GM21825 (cell line): ENCODE measurements at regions not wholly inside any gene's neighbourhood (a gene's known extent, or its start where the extent isn't known, plus 50 kb on each side); places are given as distances from the start of the nearest gene placed in this dataset.

Experiments
- ATAC-seq: cut with Tn5 transposase; IDR thresholded peaks from one replicate; pipeline ENCODE4 v1.9.1; 2021; ENCODE audit warnings: mild to moderate bottlenecking, moderate library complexity; ENCODE audit not compliant: unreplicated experiment

DNA sequence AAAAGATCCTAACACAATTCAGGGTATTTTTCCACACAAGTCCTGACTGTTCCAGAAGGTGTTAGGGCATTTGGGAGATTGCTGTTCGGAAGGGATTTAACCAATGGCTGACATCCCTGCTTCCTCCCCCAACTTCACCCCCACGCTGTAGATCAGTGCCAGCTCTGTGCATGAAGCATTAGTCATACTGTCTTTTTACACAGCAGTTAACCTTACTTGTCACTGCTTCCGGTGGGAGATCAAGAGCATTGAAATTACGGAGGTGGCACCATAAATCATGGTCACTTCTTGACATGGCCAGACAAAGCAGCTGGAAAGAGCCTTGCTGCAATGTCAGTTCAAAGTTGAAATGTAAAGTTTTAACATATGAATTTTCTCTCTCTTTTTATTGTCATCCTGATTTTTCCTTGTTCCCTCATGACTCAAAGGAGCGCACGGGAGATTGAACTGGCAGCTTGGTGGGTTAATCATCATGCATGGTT lies 70.2 kb downstream of the HRH4 start:
- ATAC-seq = no peak

DNA sequence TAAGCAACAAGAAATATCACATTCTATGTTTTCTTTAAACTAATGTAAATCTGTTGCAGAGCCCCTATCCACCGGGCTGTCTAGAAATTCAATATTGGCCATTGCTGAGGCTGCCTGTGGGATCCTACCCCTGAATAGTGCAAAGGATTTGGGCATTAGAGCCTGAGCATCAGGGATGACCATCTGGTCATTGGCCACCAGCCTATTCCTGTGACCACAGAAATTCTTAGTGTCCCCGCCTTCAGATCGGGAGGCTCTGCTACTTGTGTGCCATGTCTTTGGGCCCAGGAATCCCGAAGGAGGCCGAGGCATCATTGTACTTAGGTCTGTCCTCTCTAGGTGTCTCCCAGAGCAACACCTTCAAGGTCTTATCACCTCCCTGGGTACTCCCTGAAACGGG lies 73.8 kb downstream of the HRH4 start:
- no peak for ATAC-seq

DNA sequence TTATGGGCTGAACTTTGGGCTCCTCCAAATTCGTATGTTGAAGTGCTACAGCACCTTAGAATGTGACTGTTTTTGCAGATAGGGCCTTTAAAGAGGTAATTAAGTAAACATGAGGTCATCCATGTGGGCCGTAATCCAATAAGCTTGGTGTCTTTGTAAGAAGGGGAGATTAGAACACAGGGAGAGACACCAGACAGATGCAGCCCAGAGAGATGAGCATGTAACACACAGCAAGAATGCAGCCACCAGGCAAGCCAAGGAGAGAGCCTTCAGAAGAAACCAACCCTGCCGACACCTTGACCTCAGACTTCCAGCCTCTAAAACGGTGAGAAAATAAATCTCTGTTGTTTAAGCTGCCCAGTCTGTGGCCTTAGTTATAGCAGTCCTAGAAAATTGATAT lies 74.3 kb downstream of the HRH4 start:
- no peak for ATAC-seq

DNA sequence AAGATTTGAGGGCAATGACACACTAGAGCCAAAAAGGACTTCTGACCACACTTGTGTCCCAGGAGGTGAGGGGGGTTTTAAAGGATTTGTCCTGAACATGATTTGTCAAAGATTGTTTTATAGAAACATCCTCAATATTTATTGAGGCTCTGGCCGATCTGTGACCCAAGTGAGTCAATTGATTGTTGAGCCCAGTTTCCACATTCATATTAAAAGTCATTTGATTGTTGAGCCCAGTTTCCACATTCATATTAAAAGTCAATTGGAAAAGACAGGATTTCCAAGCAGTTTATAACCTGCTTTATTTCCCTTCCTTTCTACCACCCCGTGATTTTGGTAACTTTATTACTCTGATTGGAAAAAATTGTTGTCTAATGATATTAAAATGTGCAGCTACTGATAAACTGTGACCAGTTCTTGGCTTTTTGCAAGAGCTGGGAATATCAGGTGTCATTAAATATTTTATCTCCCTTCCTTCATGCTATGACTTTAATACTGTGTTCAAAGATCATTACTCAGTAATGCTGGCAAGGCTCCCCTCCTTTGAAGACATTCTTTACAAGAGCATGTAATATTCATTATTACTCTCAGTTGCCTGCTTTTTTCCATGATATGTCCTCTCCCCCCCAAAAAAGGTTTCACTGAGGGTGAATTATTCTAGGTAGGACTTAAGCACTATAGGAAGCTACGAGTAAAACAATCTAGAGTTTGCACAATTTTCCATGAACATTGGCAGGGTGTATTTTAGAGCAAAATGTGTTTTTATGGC lies 75.3 kb downstream of the HRH4 start:
- ATAC-seq = no peak

DNA sequence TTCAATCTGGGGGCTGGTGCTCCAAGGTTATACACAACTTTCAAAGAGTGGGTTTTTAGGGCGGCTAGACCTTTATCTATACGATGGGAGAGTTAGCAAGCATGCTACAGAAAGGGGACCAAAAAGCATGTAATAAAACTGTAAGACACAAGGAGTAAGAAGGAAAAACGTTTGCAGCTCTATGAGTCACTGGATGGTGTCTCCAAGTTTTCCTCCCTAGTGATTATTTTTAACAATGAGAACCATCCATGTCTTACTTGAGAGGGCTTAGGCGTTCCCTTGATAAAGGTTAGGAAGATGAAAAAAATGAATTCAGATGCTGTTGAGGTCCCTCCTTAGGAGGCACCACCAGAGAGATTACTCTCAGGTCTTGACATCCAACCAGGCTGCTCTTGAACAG lies 75.9 kb downstream of the HRH4 start:
- no peak for ATAC-seq

DNA sequence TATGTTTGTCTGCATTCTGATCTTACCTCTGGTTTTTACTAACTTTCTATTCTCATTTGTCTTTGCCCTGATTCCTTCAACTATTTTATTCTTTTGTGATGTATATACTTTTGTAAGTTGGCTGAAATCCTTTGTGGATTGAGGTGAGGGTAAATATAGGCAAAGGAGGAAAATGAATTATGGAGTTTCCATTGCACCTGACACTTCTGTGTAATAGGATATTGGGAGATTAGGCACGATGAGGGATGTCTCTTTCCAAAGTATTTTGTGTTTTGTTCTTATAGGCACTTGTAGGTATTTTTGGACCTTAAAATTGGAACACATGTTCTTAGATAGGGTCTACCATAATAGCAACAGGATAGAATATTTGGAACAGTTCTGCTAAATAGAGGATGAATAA lies 76.4 kb downstream of the HRH4 start:
- ATAC-seq = no peak

DNA sequence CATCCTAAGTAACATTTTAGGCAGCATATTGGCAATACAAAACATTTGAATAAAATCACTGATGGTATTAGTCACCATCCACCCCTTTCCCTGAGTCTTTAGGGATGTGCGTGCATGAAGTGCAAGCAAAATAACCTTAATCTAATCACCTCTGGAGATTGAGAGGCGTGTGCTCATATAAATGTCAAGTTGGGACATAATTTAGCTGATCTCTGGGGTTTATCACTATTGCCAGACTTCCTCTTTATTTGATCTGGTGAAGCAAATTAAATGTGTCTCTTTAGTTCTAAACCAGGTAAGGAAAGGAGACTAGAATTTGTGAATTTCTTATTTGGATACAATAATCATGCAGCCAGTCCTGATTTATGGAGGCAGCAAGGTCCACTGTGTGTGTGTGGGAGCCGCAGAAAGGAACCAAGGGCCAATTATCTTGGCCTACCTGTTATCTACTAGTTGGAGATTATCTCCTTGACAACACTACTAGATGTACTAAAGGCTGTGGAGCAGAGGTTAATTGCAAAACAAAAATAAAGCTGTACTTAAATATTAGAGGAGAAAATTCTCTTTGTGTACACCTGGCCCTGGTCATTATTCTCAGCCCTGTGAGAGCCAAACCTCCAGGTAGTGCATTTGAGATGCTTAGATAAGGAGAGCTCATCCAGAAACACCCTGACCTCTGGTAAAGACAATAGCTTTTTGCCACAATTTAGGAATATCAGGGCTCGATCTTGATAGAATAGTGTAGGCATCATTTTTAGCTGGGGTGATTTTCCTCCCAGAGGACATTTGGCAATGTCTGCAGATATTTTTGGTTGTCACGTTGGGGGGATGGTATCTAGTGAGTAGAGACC lies 78.2 kb downstream of the HRH4 start:
- no peak for ATAC-seq

DNA sequence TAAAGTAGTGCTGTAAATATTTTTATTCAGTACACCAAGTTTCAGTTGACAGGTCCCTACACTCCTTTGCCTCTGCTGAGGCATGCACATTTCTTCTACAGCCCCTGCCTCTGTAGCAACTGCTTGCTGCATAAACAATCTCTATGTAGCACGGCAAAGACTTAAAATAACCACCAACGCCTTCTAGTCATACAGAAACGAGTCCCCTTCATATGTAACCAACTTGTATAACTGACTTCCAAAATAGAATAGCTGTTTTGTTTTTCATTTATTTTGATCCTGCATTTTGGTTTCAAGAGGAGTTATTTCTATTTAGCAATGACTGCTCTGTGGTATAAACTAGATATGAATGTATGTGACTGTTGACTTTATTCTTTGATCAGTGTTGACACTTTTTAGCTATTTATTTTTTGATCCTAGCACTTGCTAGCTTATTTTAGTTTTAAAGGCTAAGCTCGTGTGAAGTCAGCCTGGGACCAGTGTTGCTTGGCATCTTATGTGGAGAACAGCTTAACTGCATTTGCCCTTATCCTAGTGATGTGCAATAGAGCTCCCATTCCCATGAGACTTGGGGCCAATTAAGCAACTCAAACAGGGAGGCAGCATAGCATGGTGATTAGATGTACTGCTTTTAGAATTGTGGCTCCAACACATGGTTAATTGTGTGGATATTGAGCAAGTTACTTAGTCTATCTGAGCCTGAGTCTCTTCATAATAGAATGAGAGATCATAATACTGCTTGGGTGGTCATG lies 79.6 kb downstream of the HRH4 start:
- no peak for ATAC-seq

DNA sequence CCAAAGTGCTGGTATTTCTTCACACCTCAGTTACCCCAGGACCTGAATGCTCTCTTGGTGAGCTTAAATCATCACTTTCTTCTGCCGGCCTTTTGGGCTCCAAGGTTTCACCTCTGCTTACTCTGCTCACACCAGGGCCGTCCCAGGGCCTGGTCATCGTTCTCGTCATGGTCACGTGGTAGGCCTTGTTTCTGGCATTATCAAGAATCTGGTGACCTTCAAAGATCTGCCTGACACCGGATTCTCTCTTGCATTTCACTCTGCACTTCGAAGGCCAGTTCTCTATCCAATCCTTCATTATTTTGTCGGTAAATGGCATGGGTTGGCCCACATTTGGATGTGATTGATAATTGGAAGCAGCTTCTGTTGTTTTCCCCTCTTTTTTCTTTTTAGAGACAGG lies 80.5 kb downstream of the HRH4 start:
- ATAC-seq = no peak

DNA sequence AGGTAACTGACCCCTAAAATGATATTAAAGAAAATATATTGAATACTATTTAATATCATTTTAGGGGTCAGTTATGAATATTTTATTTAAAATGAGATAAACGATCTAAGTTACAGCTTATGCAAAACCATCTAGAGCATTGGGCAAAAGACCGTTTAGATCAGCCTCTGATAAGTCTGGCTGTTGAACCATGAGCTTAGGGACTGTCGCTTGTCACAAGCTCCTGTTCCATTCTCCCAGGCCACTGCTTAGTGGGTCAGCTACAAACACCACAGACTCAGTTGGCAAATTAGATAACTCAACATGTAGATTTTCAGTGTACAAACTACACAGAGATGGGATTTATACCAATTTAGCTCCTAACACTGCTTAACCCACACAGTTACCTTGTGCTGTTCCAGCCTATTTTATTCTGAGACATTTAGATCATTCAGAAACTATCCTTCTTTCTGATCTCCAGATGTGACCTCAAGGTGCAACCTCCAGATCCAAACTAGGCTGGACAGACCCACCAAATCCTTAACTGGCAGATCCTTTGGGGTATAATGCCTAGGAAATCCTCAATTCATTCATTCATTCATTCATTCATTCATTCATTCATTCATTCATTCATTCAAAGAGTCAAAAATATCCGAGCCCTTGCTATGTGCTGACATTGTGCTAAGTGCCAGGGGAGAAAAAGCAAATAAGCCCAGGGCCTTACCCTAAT lies 82.8 kb downstream of the HRH4 start:
- no peak for ATAC-seq

DNA sequence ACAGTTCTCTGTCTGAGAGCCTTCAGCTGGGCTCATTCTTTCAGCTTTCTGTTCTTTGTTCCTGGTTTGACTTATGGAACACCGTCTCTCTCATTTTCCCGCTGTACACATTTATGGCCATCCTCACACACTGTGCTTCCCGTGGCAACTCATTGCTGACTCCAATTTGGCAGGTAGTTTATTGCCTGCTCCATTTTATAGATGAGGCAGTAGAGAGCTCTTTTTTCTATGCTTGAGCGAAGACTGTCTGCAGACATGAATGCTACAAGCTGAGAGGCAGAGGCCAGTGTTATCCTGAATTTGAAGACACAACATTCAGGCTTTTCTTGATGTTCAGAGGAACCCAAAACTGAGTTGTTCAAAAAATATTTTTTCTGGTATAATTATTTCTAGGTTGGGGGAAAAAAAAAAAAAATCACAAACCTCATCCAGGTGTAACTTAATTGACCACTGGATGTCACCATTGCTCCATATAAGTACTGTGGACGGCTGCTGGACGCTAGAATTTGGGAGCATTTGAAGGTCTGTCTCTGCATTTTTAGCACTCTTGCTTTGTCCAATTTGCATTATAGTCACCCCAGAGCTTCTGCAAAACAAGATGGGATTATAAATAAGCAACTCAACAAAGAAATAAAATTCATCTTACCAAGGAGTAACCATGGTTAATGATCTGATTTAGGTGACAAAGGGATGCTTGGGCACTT lies 83.5 kb downstream of the HRH4 start:
- ATAC-seq = no peak

DNA sequence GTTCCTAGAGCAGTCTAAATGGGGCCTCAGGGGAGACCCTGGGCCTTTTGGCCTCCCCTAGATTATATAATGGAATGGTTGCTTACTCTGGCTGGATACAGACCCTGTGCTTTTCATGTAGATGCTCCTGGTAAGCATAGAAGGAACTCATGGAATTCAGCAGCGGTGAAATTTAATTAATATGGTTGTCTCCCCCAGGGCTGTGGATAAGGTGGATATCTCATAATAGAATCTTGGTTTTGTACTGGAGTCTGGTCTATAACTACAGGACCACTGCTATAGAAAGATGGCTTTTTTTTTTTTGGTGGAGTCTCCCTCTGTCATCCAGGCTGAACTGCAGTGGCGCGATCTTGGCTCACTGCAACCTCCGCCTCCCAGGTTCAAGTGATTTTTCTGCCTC lies 84.5 kb downstream of the HRH4 start:
- no peak for ATAC-seq

DNA sequence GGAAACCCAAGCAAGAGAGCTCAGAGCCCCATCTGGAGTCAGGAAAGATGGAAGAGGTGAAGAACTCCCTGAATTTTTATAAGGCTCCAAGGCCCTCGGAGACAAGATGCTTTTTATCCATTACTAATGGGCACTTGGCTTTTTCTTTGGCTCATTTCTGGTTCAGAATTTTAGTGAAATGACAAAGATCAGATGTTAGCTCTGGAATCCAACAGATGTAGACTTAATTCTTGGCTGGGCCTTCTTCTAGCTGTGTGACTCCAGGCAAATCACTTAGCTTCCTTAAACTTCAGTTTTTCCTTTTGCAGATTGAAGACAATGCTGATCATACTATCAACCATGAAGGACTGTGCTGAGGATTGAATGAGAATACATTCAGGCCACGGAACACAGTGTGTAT lies 85.2 kb downstream of the HRH4 start:
- ATAC-seq = no peak

DNA sequence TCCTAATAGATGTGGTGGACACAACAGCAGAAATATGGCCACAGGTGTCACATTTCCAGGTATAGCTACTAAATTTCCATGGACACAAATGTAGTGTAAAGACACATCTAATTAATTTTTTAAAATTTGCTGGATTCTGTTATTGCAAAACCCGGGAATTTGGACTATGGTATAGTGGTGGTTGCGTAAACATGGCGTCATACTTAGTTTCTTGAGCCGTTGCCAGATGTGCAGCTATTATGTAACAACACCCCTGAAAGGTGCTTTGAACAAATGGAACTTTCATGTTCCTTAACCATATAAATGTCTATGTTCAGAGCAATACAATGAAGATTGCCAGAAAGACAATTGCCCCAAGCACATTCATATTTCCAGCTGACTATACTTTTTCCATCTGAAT lies 85.9 kb downstream of the HRH4 start:
- ATAC-seq = no peak

DNA sequence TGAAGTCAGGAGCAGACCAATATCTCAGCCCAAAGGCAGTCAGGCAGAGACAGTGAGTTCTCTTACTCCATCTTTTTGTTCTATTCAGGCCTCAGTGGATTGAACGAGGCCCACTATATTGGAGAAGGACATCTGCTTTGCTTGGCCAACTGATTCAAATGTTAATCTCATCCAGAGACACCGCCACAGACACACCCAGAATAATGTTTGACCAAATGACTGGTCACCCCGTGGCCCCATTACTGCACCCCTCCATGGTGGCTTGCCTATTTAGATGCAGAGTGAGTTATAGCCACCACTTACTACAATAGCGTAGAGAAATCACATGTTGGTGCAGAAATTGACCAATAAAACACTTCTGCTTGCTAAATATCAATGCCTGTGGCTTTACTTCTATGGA lies 88.1 kb downstream of the HRH4 start:
- no peak for ATAC-seq

DNA sequence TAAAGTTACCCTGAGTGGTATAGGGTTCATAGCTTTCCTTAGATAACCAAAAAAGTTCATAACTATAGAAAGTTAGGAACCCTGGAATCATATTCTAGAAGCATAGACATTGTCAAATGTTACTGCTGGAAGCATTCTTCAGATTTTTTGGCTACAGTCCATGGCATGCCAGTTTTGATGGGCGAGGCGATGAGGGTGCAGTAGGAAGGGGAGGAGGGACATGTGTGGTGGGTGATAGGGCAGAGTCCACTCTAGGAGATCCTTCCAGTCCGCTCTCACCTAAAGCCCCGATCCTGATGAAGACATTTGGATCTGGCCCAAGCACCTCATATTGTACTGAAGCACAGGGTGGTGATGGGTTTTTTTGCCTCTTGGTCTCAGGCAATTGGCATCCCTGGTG lies 91.8 kb downstream of the HRH4 start:
- ATAC-seq = no peak

DNA sequence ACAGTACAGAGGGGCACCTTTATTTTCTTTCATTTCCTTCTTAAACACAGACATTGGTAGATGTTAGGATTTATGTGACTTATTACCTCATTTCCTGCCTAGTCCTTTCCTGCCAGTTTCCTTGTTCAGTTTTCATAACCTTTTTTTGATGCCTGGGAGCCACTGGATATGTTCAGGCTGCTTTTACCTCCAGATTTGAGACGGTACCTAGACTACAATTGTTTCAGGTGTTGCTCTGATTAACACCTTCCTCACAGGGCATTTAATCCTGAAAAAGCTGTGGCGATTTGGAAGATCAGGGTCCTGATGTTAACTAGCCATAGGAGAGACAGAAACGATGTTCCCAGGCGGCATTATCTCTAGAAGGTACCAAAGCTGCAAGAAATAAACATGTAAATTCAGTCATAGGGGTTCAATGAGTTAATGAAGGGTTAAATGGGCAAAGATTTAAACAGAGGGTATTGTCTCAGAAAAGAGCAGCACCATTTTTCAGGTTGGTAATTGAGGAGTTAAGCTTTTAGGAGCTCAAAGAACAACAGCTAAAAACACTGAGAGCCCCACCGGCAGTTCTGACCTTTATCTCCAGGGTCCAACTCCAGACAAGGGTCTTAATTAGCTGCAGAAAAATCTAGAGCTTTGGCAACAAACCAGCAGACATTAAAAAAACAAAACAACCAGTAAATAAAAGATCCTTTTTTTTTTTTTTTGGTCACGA lies 93.3 kb downstream of the HRH4 start:
- ATAC-seq = no peak

DNA sequence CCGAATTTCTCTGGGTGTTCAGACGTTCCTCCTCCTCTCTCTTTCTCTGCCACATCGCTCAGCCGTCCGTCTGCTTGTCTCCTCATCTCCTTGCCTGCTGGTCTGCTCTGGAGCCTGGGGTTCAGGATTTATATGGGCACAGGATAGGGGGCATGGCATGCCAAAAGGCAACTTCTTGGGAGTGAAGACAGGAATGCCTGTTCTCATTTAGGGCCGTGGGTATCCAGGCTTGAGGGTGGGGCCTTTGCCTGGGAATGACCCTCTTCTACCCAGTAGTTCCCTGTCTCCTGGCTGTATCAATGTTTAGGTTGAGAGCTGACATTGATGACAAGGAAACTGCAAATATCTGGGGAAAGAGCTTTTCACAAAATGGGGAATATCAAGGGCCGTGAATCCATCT lies 98.0 kb downstream of the HRH4 start:
- no peak for ATAC-seq

DNA sequence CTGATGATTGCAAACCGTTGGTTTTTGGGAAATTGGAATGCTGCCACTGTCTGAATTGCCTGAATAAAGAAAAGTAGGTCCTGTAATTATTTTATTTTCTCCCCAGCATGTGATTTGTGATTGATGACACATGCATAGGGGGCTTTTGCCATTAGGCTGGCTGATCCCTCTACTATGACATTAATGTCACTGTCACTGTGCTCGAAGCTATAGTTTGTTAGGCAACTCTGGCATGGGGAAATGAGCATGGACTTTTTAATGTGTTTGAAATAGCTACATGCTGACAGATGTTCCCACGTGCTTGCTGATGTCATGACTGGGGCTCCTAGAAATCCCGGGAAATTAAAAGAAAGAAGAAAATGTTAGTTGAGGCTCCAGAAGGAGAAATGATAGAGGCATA lies 99.1 kb downstream of the HRH4 start:
- ATAC-seq = no peak

DNA sequence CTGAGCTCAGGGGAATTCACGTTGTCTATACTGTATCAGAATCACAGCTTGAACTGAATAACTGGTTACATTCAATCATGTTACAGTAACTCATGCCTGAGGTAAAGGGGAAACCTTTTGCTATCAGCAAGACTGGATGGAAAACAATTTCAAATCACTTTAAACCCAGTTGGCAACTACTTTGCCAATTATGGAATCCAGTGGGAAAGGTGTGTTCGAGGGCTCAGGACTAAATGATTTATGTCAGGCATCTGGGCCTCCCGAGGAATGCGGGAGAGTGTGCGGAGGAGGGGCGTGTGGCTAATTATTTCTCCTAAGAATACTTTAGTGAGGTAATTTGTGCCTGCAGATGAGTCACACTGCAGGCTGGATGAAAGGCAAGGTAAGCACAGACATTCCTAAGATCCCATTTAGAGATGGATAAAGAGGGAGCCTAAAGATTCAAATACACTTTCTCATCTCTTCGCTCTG lies 100.1 kb downstream of the HRH4 start:
- no peak for ATAC-seq
